ENCODE measurements at regions not wholly inside any gene's neighbourhood (a gene's known extent, or its start where the extent isn't known, plus 50 kb on each side); places are given as distances from the start of the nearest gene placed in this dataset.

GRCh38 chr7:131071786-131072504 is 255.7 kb upstream of the MKLN1 start:
- TF ChIP-seq, protein P1, sequence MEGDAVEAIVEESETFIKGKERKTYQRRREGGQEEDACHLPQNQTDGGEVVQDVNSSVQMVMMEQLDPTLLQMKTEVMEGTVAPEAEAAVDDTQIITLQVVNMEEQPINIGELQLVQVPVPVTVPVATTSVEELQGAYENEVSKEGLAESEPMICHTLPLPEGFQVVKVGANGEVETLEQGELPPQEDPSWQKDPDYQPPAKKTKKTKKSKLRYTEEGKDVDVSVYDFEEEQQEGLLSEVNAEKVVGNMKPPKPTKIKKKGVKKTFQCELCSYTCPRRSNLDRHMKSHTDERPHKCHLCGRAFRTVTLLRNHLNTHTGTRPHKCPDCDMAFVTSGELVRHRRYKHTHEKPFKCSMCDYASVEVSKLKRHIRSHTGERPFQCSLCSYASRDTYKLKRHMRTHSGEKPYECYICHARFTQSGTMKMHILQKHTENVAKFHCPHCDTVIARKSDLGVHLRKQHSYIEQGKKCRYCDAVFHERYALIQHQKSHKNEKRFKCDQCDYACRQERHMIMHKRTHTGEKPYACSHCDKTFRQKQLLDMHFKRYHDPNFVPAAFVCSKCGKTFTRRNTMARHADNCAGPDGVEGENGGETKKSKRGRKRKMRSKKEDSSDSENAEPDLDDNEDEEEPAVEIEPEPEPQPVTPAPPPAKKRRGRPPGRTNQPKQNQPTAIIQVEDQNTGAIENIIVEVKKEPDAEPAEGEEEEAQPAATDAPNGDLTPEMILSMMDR (IDR thresholded peaks at IDR 0.05) = peak in 5 of 6 experiments; percentile 13 to 47 (median 40)
- TF ChIP-seq POLR2A (IDR thresholded peaks at IDR 0.05) = no peak

Measured in Peyer's patch (tissue), 4 donors.